Fibroblast of villous mesenchyme (primary cell): ENCODE measurements at regions not wholly inside any gene's neighbourhood (a gene's known extent, or its start where the extent isn't known, plus 50 kb on each side); places are given as distances from the start of the nearest gene placed in this dataset.
A peak's percentile ranks its signal among the peaks of the same experiment; 100 is the strongest.
"Not testable (repeated sequence)": the region's sequence is repeated elsewhere in the genome, so short reads cannot be mapped to it uniquely, and the experiment has no call there.

Source experiments
- DNase-seq: peaks from one replicate; pipeline ENCODE4 v3.0.0-alpha.2; 2010; ENCODE audit warnings: low read depth
- H3K4me3 ChIP-seq: 2 replicates; pipeline ENCODE4 v1.5.1; 2011; ENCODE audit warnings: low read depth, mild to moderate bottlenecking, low read length
- TF ChIP-seq, protein P1 (sequence below): IDR thresholded peaks from 2 replicates; pipeline ENCODE4 v1.5.1; 2012; ENCODE audit warnings: low read depth, mild to moderate bottlenecking, low read length; ENCODE audit not compliant: insufficient read depth

- DNase-seq = no peak
- TF ChIP-seq, protein P1, sequence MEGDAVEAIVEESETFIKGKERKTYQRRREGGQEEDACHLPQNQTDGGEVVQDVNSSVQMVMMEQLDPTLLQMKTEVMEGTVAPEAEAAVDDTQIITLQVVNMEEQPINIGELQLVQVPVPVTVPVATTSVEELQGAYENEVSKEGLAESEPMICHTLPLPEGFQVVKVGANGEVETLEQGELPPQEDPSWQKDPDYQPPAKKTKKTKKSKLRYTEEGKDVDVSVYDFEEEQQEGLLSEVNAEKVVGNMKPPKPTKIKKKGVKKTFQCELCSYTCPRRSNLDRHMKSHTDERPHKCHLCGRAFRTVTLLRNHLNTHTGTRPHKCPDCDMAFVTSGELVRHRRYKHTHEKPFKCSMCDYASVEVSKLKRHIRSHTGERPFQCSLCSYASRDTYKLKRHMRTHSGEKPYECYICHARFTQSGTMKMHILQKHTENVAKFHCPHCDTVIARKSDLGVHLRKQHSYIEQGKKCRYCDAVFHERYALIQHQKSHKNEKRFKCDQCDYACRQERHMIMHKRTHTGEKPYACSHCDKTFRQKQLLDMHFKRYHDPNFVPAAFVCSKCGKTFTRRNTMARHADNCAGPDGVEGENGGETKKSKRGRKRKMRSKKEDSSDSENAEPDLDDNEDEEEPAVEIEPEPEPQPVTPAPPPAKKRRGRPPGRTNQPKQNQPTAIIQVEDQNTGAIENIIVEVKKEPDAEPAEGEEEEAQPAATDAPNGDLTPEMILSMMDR = no peak
These were observed 119.6 kb upstream of the RANBP3L start for GRCh38 chr5:36421256-36421655.

GRCh38 chr5:36422952-36423351 is 121.2 kb upstream of the RANBP3L start:
- DNase-seq = no peak
- no peak overlapping the region for H3K4me3 ChIP-seq
- TF ChIP-seq, protein P1 = no peak

More at GRCh38 chr5:36421256-36421655, 119.6 kb upstream of the RANBP3L start:
- no peak overlapping the region for H3K4me3 ChIP-seq

DNA sequence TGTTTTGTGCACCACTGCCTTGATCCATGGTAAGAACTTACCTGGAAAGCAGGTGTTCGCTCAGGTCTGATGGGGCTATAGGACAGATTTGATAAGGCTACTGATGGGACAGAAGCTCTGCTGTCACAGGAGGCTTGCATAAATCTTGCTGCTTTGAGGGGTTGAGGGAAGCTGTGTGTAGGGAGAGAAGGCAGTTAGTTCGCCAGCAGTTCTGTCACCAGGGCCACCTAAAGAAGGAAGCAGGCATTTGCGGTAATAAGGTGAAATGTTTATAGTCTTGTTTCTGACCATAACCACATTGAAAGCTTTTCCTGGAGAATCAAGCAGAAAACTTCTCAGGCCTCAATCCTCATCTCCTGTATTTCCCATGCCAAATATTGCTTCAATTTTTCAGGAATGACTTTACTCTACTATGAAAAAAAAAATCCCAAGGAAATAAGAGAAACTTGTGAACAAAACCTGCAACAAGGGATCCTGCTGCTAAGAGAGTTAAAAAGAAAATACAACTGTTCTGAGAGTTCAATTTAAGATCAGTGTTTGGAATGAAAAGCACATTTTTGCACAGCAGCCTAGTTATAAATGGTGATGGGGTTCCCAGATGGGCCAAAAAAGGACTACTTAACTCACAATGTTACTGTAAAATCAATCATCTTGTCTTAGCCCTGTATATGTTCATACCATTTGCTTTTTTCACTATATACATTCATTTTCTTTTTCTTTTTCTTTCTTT is 122.0 kb upstream of the RANBP3L start:
- TF ChIP-seq, protein P1 = no peak
- H3K4me3 ChIP-seq = no peak overlapping the region
- DNase-seq = no peak

DNA sequence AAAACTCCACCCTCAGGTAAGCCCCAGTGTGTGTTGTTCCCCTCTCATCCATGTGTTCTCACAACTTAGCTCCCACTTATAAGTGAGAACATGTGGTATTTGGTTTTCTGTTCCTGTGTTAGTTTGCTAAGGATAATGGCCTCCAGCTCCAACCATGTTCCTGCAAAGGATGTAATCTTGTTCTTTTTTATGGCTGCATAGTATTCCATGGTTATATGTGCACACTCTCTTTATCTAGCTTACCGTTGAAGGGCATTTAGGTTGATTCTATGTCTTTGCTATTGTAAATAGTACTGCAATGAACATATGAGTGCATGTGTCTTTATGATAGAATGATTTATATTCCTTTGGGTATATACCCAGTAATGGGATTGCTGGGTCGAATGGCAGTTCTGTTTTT is 124.4 kb upstream of the RANBP3L start:
- not testable (repeated sequence) for H3K4me3 ChIP-seq, DNase-seq

DNA sequence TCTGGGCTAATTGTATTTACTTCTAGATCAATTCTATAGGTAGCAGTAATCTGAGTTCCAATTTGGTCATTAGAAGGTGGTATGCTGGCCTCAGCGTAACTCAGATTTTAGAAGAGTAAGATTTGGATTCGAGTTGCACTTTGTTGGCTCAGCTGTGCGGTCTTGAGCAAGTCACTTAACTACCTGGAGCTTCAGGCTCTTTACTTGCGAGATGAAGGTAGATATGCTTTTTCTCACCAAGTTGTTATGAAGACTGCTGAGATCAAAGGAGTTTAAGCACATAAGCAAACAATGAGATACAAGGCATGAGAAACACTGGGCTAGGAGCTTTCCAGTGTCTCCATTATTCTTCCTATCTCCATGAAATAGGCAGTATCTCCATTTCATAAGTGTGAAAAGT is 133.8 kb upstream of the RANBP3L start:
- DNase-seq = no peak
- TF ChIP-seq, protein P1 = no peak
- no peak overlapping the region for H3K4me3 ChIP-seq

GRCh38 chr5:36436306-36436705 is 134.6 kb upstream of the RANBP3L start:
- DNase-seq = no peak
- H3K4me3 ChIP-seq = no peak overlapping the region
- TF ChIP-seq, protein P1 = no peak

GRCh38 chr5:36438765-36439561 is 137.3 kb upstream of the RANBP3L start:
- no peak overlapping the region for H3K4me3 ChIP-seq
- TF ChIP-seq, protein P1 = no peak
- DNase-seq = peak; percentile 17
